ENCODE measurements at regions not wholly inside any gene's neighbourhood (a gene's known extent, or its start where the extent isn't known, plus 50 kb on each side); places are given as distances from the start of the nearest gene placed in this dataset.

DNA sequence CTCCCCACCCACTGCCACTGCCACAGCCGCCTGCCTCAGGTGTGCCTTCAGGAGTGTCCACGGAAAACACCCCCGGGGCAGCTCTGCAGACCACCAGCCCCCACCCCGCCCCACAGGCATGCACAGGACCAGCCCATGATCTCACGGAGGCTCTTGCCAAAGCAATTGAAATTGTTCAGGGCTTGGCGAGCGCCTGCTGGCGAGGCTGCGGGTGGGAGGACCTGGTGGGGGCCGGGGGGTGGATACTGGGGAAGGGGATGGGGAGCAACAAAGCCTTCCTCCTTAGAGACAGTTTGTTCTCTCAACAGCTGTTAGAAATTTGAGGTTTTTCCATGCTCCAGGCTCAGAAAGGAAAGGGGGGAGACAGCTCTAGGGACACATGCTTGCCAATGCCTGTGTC is 274.7 kb downstream of the MN1 start:
- H4K20me1 ChIP-seq (ENCODE audit: insufficient read depth, low read length): no peaks in the 10 kb centered on the region

DNA sequence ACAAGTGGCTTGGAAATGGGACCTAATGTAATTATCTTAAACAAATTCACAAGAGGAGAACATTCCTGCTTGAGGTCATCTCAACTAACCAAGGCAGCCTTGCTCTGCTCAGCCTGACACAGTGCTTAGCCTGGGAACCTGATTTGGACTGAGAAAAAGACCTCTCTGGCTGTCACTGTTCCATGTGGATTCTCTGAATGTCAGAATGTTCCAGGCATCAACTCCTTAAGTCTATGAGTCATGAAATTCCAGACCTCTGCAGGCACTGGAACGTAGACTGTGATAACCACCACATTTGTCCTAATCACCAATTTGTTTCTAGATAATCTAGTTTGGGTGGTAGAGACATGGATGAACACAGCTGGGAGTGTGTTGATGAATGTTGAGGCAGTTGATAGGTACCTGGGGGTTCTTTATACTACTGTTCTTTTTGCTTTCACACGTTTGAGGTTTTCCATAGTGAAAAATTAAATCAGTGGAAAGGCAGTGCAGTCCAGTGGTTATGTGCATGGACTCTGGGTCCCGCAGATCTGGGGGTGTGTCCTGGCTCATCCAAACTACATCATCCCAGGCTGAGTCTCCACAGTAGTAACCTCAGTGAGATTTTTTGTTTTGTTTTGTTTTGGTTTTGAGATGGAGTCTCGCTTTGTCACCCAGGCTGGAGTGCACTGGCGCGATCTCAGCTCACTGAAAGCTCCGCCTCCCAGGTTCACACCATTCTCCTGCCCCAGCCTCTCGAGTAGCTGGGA is 269.6 kb downstream of the MN1 start:
- no peaks in the 10 kb centered on the region for H4K20me1 ChIP-seq (ENCODE audit: insufficient read depth, low read length)
- H3K79me2 ChIP-seq (ENCODE audit: low read length): no peaks in the 10 kb centered on the region
- H3K27me3 ChIP-seq (replicated peaks; ENCODE audit: insufficient read depth, low read length): peaks cover 72% of the 10 kb centered on the region
- no peaks in the 10 kb centered on the region for H3F3A ChIP-seq (ENCODE audit: insufficient read depth, low read length)
- no peaks in the 10 kb centered on the region for H3K4me1 ChIP-seq (ENCODE audit: low read length)
- no peak overlapping the region for H3K4me2 ChIP-seq (ENCODE audit: low read depth, low read length)
- DNase-seq: no peak
- H3K9me2 ChIP-seq (replicated peaks; ENCODE audit: insufficient read depth, low read length): no peaks in the 10 kb centered on the region
- TF ChIP-seq EZH2 (optimal IDR thresholded peaks at IDR 0.05; ENCODE audit: low read depth, low read length): no peak
- TF ChIP-seq EZH2phosphoT487 (IDR thresholded peaks at IDR 0.05; ENCODE audit: low read length): no peak
- no peak overlapping the region for H2AFZ ChIP-seq (ENCODE audit: low read length)
- no peak overlapping the region for H3K9ac ChIP-seq (ENCODE audit: low read length)
- no peak overlapping the region for H3K4me3 ChIP-seq (ENCODE audit: low read length)
- H3K27ac ChIP-seq (ENCODE audit: low read length): no peak overlapping the region
- no peaks in the 10 kb centered on the region for H3K9me3 ChIP-seq (replicated peaks; ENCODE audit: insufficient read depth, low read length)
- no peaks in the 10 kb centered on the region for H3K36me3 ChIP-seq (replicated peaks; ENCODE audit: insufficient read depth, low read length)

More for the DNA sequence above, 274.7 kb downstream of the MN1 start:
- Histone ChIP-seq H3F3A (ENCODE audit: insufficient read depth, low read length) (no peaks in the 10 kb centered on the region), H3K9me2 (replicated peaks; ENCODE audit: insufficient read depth, low read length) (no peaks in the 10 kb centered on the region), H3K4me1 (ENCODE audit: low read length) (no peaks in the 10 kb centered on the region), H3K9me3 (replicated peaks; ENCODE audit: insufficient read depth, low read length) (no peaks in the 10 kb centered on the region), H3K4me2 (ENCODE audit: low read depth, low read length) (no peak overlapping the region), H3K79me2 (ENCODE audit: low read length) (no peaks in the 10 kb centered on the region), H2AFZ (ENCODE audit: low read length) (no peak overlapping the region), H3K4me3 (ENCODE audit: low read length) (no peak overlapping the region), H3K9ac (ENCODE audit: low read length) (no peak overlapping the region), H3K36me3 (replicated peaks; ENCODE audit: insufficient read depth, low read length) (no peaks in the 10 kb centered on the region), H3K27ac (ENCODE audit: low read length) (no peak overlapping the region), H3K27me3 (replicated peaks; ENCODE audit: insufficient read depth, low read length) (peaks cover 67% of the 10 kb centered on the region)
- no peak for TF ChIP-seq EZH2phosphoT487 (IDR thresholded peaks at IDR 0.05; ENCODE audit: low read length)
- no peak for TF ChIP-seq EZH2 (optimal IDR thresholded peaks at IDR 0.05; ENCODE audit: low read depth, low read length)
- no peak for TF ChIP-seq CTCF (IDR thresholded peaks at IDR 0.05; ENCODE audit: low read length)
- no peak for DNase-seq

DNA sequence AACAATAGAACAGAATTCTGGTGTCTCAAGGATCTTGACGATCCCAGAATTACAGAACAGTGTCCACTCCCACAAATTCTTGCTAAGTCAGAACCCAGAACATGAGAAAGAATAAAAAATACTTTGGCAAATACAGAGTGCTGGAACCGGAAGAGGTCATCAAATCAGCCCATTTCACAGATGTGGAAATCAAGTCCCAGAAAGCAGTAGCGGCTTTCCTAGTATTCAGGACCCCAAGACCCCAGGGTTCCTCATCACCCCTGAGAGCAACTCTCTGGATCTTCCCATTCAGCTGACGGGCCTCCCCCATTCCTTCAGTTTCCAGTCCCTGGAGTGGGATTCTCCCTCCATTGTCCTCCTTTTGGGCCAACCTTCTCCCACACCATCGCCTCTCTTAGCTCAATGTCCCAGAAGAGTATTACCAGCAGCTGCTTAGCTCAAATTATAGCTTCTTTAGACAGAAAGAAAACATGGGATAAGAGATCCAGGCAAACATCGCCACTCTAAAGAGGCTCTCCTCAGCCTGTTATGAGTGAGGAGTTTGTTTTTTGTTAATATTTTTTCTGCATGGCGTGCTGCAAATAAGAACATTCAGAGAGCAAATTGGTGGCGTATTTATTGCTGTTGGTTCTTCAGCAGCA is 268.3 kb downstream of the MN1 start:
- no peak overlapping the region for H3K9ac ChIP-seq (ENCODE audit: low read length)
- no peak overlapping the region for H3K4me3 ChIP-seq (ENCODE audit: low read length)
- peaks cover 71% of the 10 kb centered on the region for H3K27me3 ChIP-seq (replicated peaks; ENCODE audit: insufficient read depth, low read length)
- no peaks in the 10 kb centered on the region for H3F3A ChIP-seq (ENCODE audit: insufficient read depth, low read length)
- H3K79me2 ChIP-seq (ENCODE audit: low read length): no peaks in the 10 kb centered on the region
- H3K4me1 ChIP-seq (ENCODE audit: low read length): no peaks in the 10 kb centered on the region
- no peaks in the 10 kb centered on the region for H3K9me3 ChIP-seq (replicated peaks; ENCODE audit: insufficient read depth, low read length)
- H3K9me2 ChIP-seq (replicated peaks; ENCODE audit: insufficient read depth, low read length): no peaks in the 10 kb centered on the region
- no peak overlapping the region for H3K27ac ChIP-seq (ENCODE audit: low read length)
- no peaks in the 10 kb centered on the region for H3K36me3 ChIP-seq (replicated peaks; ENCODE audit: insufficient read depth, low read length)
- TF ChIP-seq EZH2phosphoT487 (IDR thresholded peaks at IDR 0.05; ENCODE audit: low read length): no peak
- TF ChIP-seq CTCF (IDR thresholded peaks at IDR 0.05; ENCODE audit: low read length): no peak
- TF ChIP-seq EZH2 (optimal IDR thresholded peaks at IDR 0.05; ENCODE audit: low read depth, low read length): no peak
- H4K20me1 ChIP-seq (ENCODE audit: insufficient read depth, low read length): no peaks in the 10 kb centered on the region
- H3K4me2 ChIP-seq (ENCODE audit: low read depth, low read length): no peak overlapping the region
- H2AFZ ChIP-seq (ENCODE audit: low read length): no peak overlapping the region
- no peak for DNase-seq

DNA sequence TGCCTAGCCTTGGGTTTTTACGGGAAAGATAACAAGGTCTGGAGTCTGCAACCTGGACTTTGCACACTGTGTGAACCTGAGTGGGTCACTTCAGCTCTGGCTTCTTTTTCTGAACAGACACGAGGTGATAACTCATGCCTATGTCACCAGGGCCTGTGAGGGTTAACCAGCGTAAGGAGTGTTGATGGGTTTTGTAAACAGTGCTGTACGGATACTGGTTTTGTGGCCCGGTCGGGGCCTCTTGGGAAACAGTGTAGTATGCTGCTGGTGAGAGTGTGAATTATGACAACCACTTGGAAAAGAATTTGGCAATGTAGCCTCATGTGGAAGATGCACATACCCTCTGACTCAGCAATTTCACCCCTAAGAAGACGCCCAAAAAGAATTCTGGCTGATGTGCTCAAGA is 266.8 kb downstream of the MN1 start:
- Histone ChIP-seq H3K9me2 (replicated peaks; ENCODE audit: insufficient read depth, low read length) (no peaks in the 10 kb centered on the region), H2AFZ (ENCODE audit: low read length) (no peak overlapping the region), H3K4me2 (ENCODE audit: low read depth, low read length) (no peak overlapping the region), H4K20me1 (ENCODE audit: insufficient read depth, low read length) (no peaks in the 10 kb centered on the region), H3K27ac (ENCODE audit: low read length) (no peak overlapping the region), H3F3A (ENCODE audit: insufficient read depth, low read length) (no peaks in the 10 kb centered on the region), H3K4me1 (ENCODE audit: low read length) (no peaks in the 10 kb centered on the region), H3K27me3 (replicated peaks; ENCODE audit: insufficient read depth, low read length) (peaks cover 73% of the 10 kb centered on the region), H3K79me2 (ENCODE audit: low read length) (no peaks in the 10 kb centered on the region), H3K4me3 (ENCODE audit: low read length) (no peak overlapping the region), H3K9ac (ENCODE audit: low read length) (no peak overlapping the region), H3K9me3 (replicated peaks; ENCODE audit: insufficient read depth, low read length) (no peaks in the 10 kb centered on the region), H3K36me3 (replicated peaks; ENCODE audit: insufficient read depth, low read length) (no peaks in the 10 kb centered on the region)
- TF ChIP-seq EZH2 (optimal IDR thresholded peaks at IDR 0.05; ENCODE audit: low read depth, low read length): no peak
- TF ChIP-seq CTCF (IDR thresholded peaks at IDR 0.05; ENCODE audit: low read length): no peak
- no peak for TF ChIP-seq EZH2phosphoT487 (IDR thresholded peaks at IDR 0.05; ENCODE audit: low read length)
- no peak for DNase-seq

Measured in MM.1S (cell line).